Activated CD4-positive, alpha-beta T cell treated with anti-CD3 and anti-CD28 coated beads, Interleukin-2, Interleukin-4, amounts not matched to agents 100 ng/mL and 50 ng/mL, durations not matched to agents 16 hours and 8 hours (primary cell): ENCODE measurements at regions not wholly inside any gene's neighbourhood (a gene's known extent, or its start where the extent isn't known, plus 50 kb on each side); places are given as distances from the start of the nearest gene placed in this dataset.

Source experiments
- DNase-seq: peaks from one replicate; pipeline ENCODE4 v3.0.0-alpha.2; 2020; ENCODE audit warnings: low spot score

- no peak for DNase-seq
Measured at GRCh38 chr20:24138196-24138857, 149.7 kb upstream of the GGTLC1 start.

- DNase-seq: no peak
Measured at GRCh38 chr20:24136659-24137246, 148.2 kb upstream of the GGTLC1 start.

- DNase-seq: no peak
Measured at GRCh38 chr20:24135781-24136180, 147.2 kb upstream of the GGTLC1 start.

- no peak for DNase-seq
Measured at GRCh38 chr20:24134930-24135329, 146.4 kb upstream of the GGTLC1 start.

- DNase-seq: no peak
Measured at GRCh38 chr20:24134284-24134683, 145.7 kb upstream of the GGTLC1 start.

- no peak for DNase-seq
Measured at GRCh38 chr20:24132246-24132645, 143.7 kb upstream of the GGTLC1 start.

GRCh38 chr20:24131684-24132083 is 143.1 kb upstream of the GGTLC1 start:
- DNase-seq: no peak

- no peak for DNase-seq
Measured at GRCh38 chr20:24131281-24131680, 142.7 kb upstream of the GGTLC1 start.

GRCh38 chr20:24129641-24130040 is 141.1 kb upstream of the GGTLC1 start:
- no peak for DNase-seq

GRCh38 chr20:24124951-24125650 is 136.5 kb upstream of the GGTLC1 start:
- DNase-seq: no peak

GRCh38 chr20:24124003-24124402 is 135.4 kb upstream of the GGTLC1 start:
- no peak for DNase-seq

- no peak for DNase-seq
Measured at GRCh38 chr20:24118441-24119175, 130.0 kb upstream of the GGTLC1 start.

- no peak for DNase-seq
Measured at GRCh38 chr20:24118034-24118433, 129.5 kb upstream of the GGTLC1 start.

GRCh38 chr20:24117383-24117782 is 128.8 kb upstream of the GGTLC1 start:
- DNase-seq: no peak

- no peak for DNase-seq
Measured at GRCh38 chr20:24116611-24117010, 128.0 kb upstream of the GGTLC1 start.

- no peak for DNase-seq
Measured at GRCh38 chr20:24112360-24112759, 123.8 kb upstream of the GGTLC1 start.

- no peak for DNase-seq
Measured at GRCh38 chr20:24111858-24112257, 123.3 kb upstream of the GGTLC1 start.

- DNase-seq: peak; percentile 58
Measured at GRCh38 chr20:24109537-24109936, 121.0 kb upstream of the GGTLC1 start.

- peak; percentile 13 for DNase-seq
Measured at GRCh38 chr20:24109008-24109407, 120.4 kb upstream of the GGTLC1 start.

GRCh38 chr20:24108581-24108980 is 120.0 kb upstream of the GGTLC1 start:
- DNase-seq: no peak

GRCh38 chr20:24106801-24107445 is 118.3 kb upstream of the GGTLC1 start:
- no peak for DNase-seq

GRCh38 chr20:24106150-24106800 is 117.7 kb upstream of the GGTLC1 start:
- no peak for DNase-seq
